HUES6 (cell line): ENCODE measurements at regions not wholly inside any gene's neighbourhood (a gene's known extent, or its start where the extent isn't known, plus 50 kb on each side); places are given as distances from the start of the nearest gene placed in this dataset.
"Not testable (repeated sequence)": the region's sequence is repeated elsewhere in the genome, so short reads cannot be mapped to it uniquely, and the experiment has no call there.

ENCODE experiments used
- H3K27ac ChIP-seq: 2 replicates; pipeline ENCODE4 v1.7.0; 2013; ENCODE audit warnings: low read depth, mild to moderate bottlenecking, low read length, inconsistent platforms
- H3K27me3 ChIP-seq: 2 replicates; pipeline ENCODE4 v1.6.1; 2013; ENCODE audit warnings: low read length; ENCODE audit not compliant: control insufficient read depth, insufficient read depth
- H3K36me3 ChIP-seq: 2 replicates; pipeline ENCODE4 v1.6.1; 2013; ENCODE audit warnings: low read length; ENCODE audit not compliant: control insufficient read depth, insufficient read depth
- H3K4me1 ChIP-seq: 2 replicates; pipeline ENCODE4 v1.6.1; 2013; ENCODE audit warnings: low read length; ENCODE audit not compliant: control insufficient read depth, insufficient read depth
- H3K4me3 ChIP-seq: 2 replicates; pipeline ENCODE4 v1.5.1; 2013; ENCODE audit warnings: low read depth, low read length
- H3K9ac ChIP-seq: one replicate; pipeline ENCODE4 v1.6.1; 2013; ENCODE audit warnings: mild to moderate bottlenecking, low read length
- H3K9me3 ChIP-seq: 2 replicates; pipeline ENCODE4 v1.6.1; 2013; ENCODE audit warnings: low read depth, low read length; ENCODE audit not compliant: control insufficient read depth, insufficient read depth

- Histone ChIP-seq H3K27me3 (no peaks in the 10 kb centered on the region), H3K9me3 (no peaks in the 10 kb centered on the region), H3K36me3 (no peaks in the 10 kb centered on the region), H3K9ac (no peak overlapping the region), H3K4me3 (no peak overlapping the region), H3K4me1 (no peaks in the 10 kb centered on the region), H3K27ac (no peak overlapping the region)
Observed at GRCh38 chr3:145427355-145427754, 733.6 kb downstream of the PLOD2 start.

GRCh38 chr3:145429546-145429945 lies 731.4 kb downstream of the PLOD2 start:
- H3K4me1 ChIP-seq = no peaks in the 10 kb centered on the region
- no peak overlapping the region for H3K27ac ChIP-seq
- no peak overlapping the region for H3K4me3 ChIP-seq
- H3K9ac ChIP-seq = no peak overlapping the region
- no peaks in the 10 kb centered on the region for H3K36me3 ChIP-seq
- H3K9me3 ChIP-seq = no peaks in the 10 kb centered on the region
- H3K27me3 ChIP-seq = no peaks in the 10 kb centered on the region

GRCh38 chr3:145448436-145448835 lies 712.5 kb downstream of the PLOD2 start:
- no peaks in the 10 kb centered on the region for H3K27me3 ChIP-seq

GRCh38 chr3:145450018-145450682 lies 710.8 kb downstream of the PLOD2 start:
- H3K9me3 ChIP-seq = no peaks in the 10 kb centered on the region
- H3K27me3 ChIP-seq = no peaks in the 10 kb centered on the region
- H3K36me3 ChIP-seq = no peaks in the 10 kb centered on the region
- H3K9ac ChIP-seq = no peak overlapping the region
- no peak overlapping the region for H3K27ac ChIP-seq
- no peaks in the 10 kb centered on the region for H3K4me1 ChIP-seq
- no peak overlapping the region for H3K4me3 ChIP-seq

More at GRCh38 chr3:145448436-145448835, 712.5 kb downstream of the PLOD2 start:
- H3K4me1 ChIP-seq = no peaks in the 10 kb centered on the region
- H3K4me3 ChIP-seq = no peak overlapping the region
- no peaks in the 10 kb centered on the region for H3K36me3 ChIP-seq
- H3K9me3 ChIP-seq = no peaks in the 10 kb centered on the region
- no peak overlapping the region for H3K27ac ChIP-seq
- H3K9ac ChIP-seq = no peak overlapping the region

- no peak overlapping the region for H3K27ac ChIP-seq
- H3K4me3 ChIP-seq = no peak overlapping the region
- no peaks in the 10 kb centered on the region for H3K4me1 ChIP-seq
- no peaks in the 10 kb centered on the region for H3K27me3 ChIP-seq
- no peak overlapping the region for H3K9ac ChIP-seq
- H3K36me3 ChIP-seq = no peaks in the 10 kb centered on the region
- H3K9me3 ChIP-seq = no peaks in the 10 kb centered on the region
Observed at GRCh38 chr3:145457825-145458552, 703.0 kb downstream of the PLOD2 start.

GRCh38 chr3:145459681-145460080 lies 701.3 kb downstream of the PLOD2 start:
- H3K27me3 ChIP-seq, H3K4me3 ChIP-seq, H3K4me1 ChIP-seq, H3K9me3 ChIP-seq, H3K27ac ChIP-seq, H3K36me3 ChIP-seq, H3K9ac ChIP-seq: not testable (repeated sequence)

GRCh38 chr3:145471976-145472375 lies 689.0 kb downstream of the PLOD2 start:
- no peak overlapping the region for H3K9ac ChIP-seq
- peaks cover 7% of the 10 kb centered on the region; the same call in 1 of the 2 replicates for H3K9me3 ChIP-seq
- no peaks in the 10 kb centered on the region for H3K4me1 ChIP-seq
- H3K4me3 ChIP-seq = no peak overlapping the region
- H3K36me3 ChIP-seq = no peaks in the 10 kb centered on the region
- no peaks in the 10 kb centered on the region for H3K27me3 ChIP-seq
- no peak overlapping the region for H3K27ac ChIP-seq

- H3K27ac ChIP-seq, H3K36me3 ChIP-seq, H3K27me3 ChIP-seq, H3K4me3 ChIP-seq, H3K4me1 ChIP-seq, H3K9me3 ChIP-seq, H3K9ac ChIP-seq: not testable (repeated sequence)
Observed at GRCh38 chr3:145482735-145483134, 678.2 kb downstream of the PLOD2 start.

GRCh38 chr3:145483992-145484391 lies 677.0 kb downstream of the PLOD2 start:
- no peak overlapping the region for H3K9ac ChIP-seq

GRCh38 chr3:145489011-145489410 lies 672.0 kb downstream of the PLOD2 start:
- no peaks in the 10 kb centered on the region for H3K36me3 ChIP-seq
- no peak overlapping the region for H3K4me3 ChIP-seq
- no peak overlapping the region for H3K9ac ChIP-seq
- no peaks in the 10 kb centered on the region for H3K9me3 ChIP-seq
- no peaks in the 10 kb centered on the region for H3K27me3 ChIP-seq
- peaks cover 2% of the 10 kb centered on the region; the same call in 1 of the 2 replicates for H3K4me1 ChIP-seq
- no peak overlapping the region for H3K27ac ChIP-seq

More at GRCh38 chr3:145483992-145484391, 677.0 kb downstream of the PLOD2 start:
- Histone ChIP-seq H3K27ac (no peak overlapping the region), H3K27me3 (no peaks in the 10 kb centered on the region), H3K36me3 (no peaks in the 10 kb centered on the region), H3K4me1 (no peaks in the 10 kb centered on the region), H3K4me3 (no peak overlapping the region), H3K9me3 (no peaks in the 10 kb centered on the region)
